H9 (cell line): ENCODE measurements at regions not wholly inside any gene's neighbourhood (a gene's known extent, or its start where the extent isn't known, plus 50 kb on each side); places are given as distances from the start of the nearest gene placed in this dataset.
A peak's percentile ranks its signal among the peaks of the same experiment; 100 is the strongest.

Source experiments
- DNase-seq: peaks from one replicate; pipeline ENCODE4 v3.0.0-alpha.2; 2017
- H2AFZ ChIP-seq: one replicate; pipeline ENCODE4 v1.6.1; 2013; ENCODE audit warnings: mild to moderate bottlenecking, low read length, control low read depth, moderate library complexity
- H2AK5ac ChIP-seq: 2 replicates; pipeline ENCODE4 v1.6.1; 2013; ENCODE audit warnings: low read length, control low read depth, mixed read lengths; ENCODE audit not compliant: insufficient read length
- H2BK120ac ChIP-seq: one replicate; pipeline ENCODE4 v1.6.1; 2013; ENCODE audit warnings: low read depth, mild to moderate bottlenecking, low read length, control low read depth, inconsistent platforms; ENCODE audit not compliant: poor library complexity, severe bottlenecking
- H2BK12ac ChIP-seq: 2 replicates; pipeline ENCODE4 v1.6.1; 2013; ENCODE audit warnings: low read length, control low read depth, mixed read lengths, low read depth; ENCODE audit not compliant: insufficient read length
- H2BK15ac ChIP-seq: 2 replicates; pipeline ENCODE4 v1.6.1; 2013; ENCODE audit warnings: low read depth, low read length, control low read depth
- H2BK20ac ChIP-seq: one replicate; pipeline ENCODE4 v1.6.1; 2013; ENCODE audit warnings: low read depth, mild to moderate bottlenecking, low read length, control low read depth, inconsistent platforms; ENCODE audit not compliant: poor library complexity, severe bottlenecking
- H2BK5ac ChIP-seq: 2 replicates; pipeline ENCODE4 v1.6.1; 2013; ENCODE audit warnings: low read length, control low read depth, mixed read lengths; ENCODE audit not compliant: insufficient read length
- H3K14ac ChIP-seq: 2 replicates; pipeline ENCODE4 v1.6.1; 2013; ENCODE audit warnings: low read length, control low read depth; ENCODE audit not compliant: insufficient read depth
- H3K18ac ChIP-seq: 2 replicates; pipeline ENCODE4 v1.6.1; 2013; ENCODE audit warnings: low read depth, mild to moderate bottlenecking, mixed read lengths, low read length, control low read depth; ENCODE audit not compliant: insufficient read length
- H3K23ac ChIP-seq: 2 replicates; pipeline ENCODE4 v1.6.1; 2013; ENCODE audit warnings: low read length, control low read depth, mixed read lengths, low read depth; ENCODE audit not compliant: insufficient read length
- H3K23me2 ChIP-seq: 2 replicates; pipeline ENCODE4 v1.6.1; 2013; ENCODE audit warnings: low read depth, mild to moderate bottlenecking, mixed read lengths, low read length, control low read depth; ENCODE audit not compliant: insufficient read length, poor library complexity, severe bottlenecking
- H3K27ac ChIP-seq: 2 replicates; pipeline ENCODE4 v1.5.1; 2013; ENCODE audit warnings: low read length, control low read depth, mixed read lengths, low read depth; ENCODE audit not compliant: insufficient read length
- H3K27me3 ChIP-seq: 2 replicates; pipeline ENCODE4 v1.6.1; 2013; ENCODE audit warnings: low read length, control low read depth, inconsistent platforms; ENCODE audit not compliant: insufficient read depth
- H3K4ac ChIP-seq: 2 replicates; pipeline ENCODE4 v1.6.1; 2013; ENCODE audit warnings: low read depth, mild to moderate bottlenecking, control low read depth, inconsistent platforms, low read length, moderate library complexity
- H3K4me1 ChIP-seq: 2 replicates; pipeline ENCODE4 v1.6.1; 2013; ENCODE audit warnings: low read length, control low read depth, inconsistent platforms; ENCODE audit not compliant: insufficient read depth
- H3K4me2 ChIP-seq: 2 replicates; pipeline ENCODE4 v1.6.1; 2013; ENCODE audit warnings: low read length, control low read depth, mixed read lengths; ENCODE audit not compliant: insufficient read length, insufficient read depth
- H3K56ac ChIP-seq: 2 replicates; pipeline ENCODE4 v1.6.1; 2013; ENCODE audit warnings: low read depth, mild to moderate bottlenecking, mixed read lengths, low read length, control low read depth; ENCODE audit not compliant: insufficient read length
- H3K79me1 ChIP-seq: 2 replicates; pipeline ENCODE4 v1.6.1; 2013; ENCODE audit warnings: low read depth, mild to moderate bottlenecking, moderate library complexity, low read length, control low read depth, inconsistent platforms; ENCODE audit not compliant: insufficient read depth, poor library complexity, severe bottlenecking
- H3K79me2 ChIP-seq: 2 replicates; pipeline ENCODE4 v1.6.1; 2013; ENCODE audit warnings: low read length, control low read depth, inconsistent platforms; ENCODE audit not compliant: insufficient read depth
- H3K9ac ChIP-seq: 2 replicates; pipeline ENCODE4 v1.6.1; 2013; ENCODE audit warnings: low read length, control low read depth, mixed read lengths; ENCODE audit not compliant: insufficient read length; ENCODE audit errors: extremely low read depth
- H3K9me3 ChIP-seq: one replicate; pipeline ENCODE4 v1.6.1; 2013; ENCODE audit warnings: low read depth, low read length, inconsistent platforms; ENCODE audit not compliant: control insufficient read depth
- H3T11ph ChIP-seq: one replicate; pipeline ENCODE4 v1.6.1; 2013; ENCODE audit warnings: mild to moderate bottlenecking, low read length, control low read depth, inconsistent platforms
- H4K20me1 ChIP-seq: one replicate; pipeline ENCODE4 v1.6.1; 2013; ENCODE audit not compliant: control insufficient read depth, insufficient read length, insufficient read depth
- H4K5ac ChIP-seq: 2 replicates; pipeline ENCODE4 v1.6.1; 2013; ENCODE audit warnings: low read depth, mild to moderate bottlenecking, mixed read lengths, low read length, control low read depth; ENCODE audit not compliant: insufficient read length
- H4K8ac ChIP-seq: replicated peaks from 2 replicates; pipeline ENCODE4 v1.6.1; 2013; ENCODE audit warnings: low read length, control low read depth, mixed read lengths, low read depth; ENCODE audit not compliant: insufficient read length
- H4K91ac ChIP-seq: 2 replicates; pipeline ENCODE4 v1.6.1; 2013; ENCODE audit warnings: low read depth, mild to moderate bottlenecking, moderate library complexity, mixed read lengths, low read length, control low read depth; ENCODE audit not compliant: insufficient read length
- H3K27ac Mint-ChIP-seq, 3 experiments: 2 replicates in 2 of 3; 3 replicates in 1 of 3; pipeline ENCODE4 v1.8.0; 2020 to 2021; ENCODE audit warnings: mixed read lengths in 3 of 3, mild to moderate bottlenecking in 1 of 3, moderate library complexity in 1 of 3
- H3K27me3 Mint-ChIP-seq: 2 replicates; pipeline ENCODE4 v1.8.0; 2021; ENCODE audit warnings: low read depth, mild to moderate bottlenecking, moderate library complexity, mixed read lengths
- H3K36me3 Mint-ChIP-seq, 3 experiments: 2 replicates in 2 of 3; 3 replicates in 1 of 3; pipeline ENCODE4 v1.8.0; 2020 to 2021; ENCODE audit warnings: low read depth in 3 of 3, mixed read lengths in 3 of 3; ENCODE audit not compliant: insufficient read depth in 1 of 3
- H3K4me1 Mint-ChIP-seq, 2 experiments: 2 replicates each; pipeline ENCODE4 v1.8.0; 2020; ENCODE audit warnings: mixed read lengths in 2 of 2
- H3K4me3 Mint-ChIP-seq, 2 experiments: 2 replicates in 1 of 2; 3 replicates in 1 of 2; pipeline ENCODE4 v1.8.0; 2020 to 2021; ENCODE audit warnings: mild to moderate bottlenecking in 2 of 2, mixed read lengths in 2 of 2, moderate library complexity in 1 of 2
- H3K9me3 Mint-ChIP-seq, 2 experiments: 2 replicates in 1 of 2; 3 replicates in 1 of 2; pipeline ENCODE4 v1.8.0; 2020; ENCODE audit warnings: mild to moderate bottlenecking in 2 of 2, mixed read lengths in 2 of 2, moderate library complexity in 1 of 2
- WGBS: extraction: QIAGEN DNeasy Blood & Tissue Kit; methylation state at CpG from one replicate; pipeline ENCODE4 v1.1.7; 2013; ENCODE audit warnings: missing lambda C conversion rate, low lambda C conversion rate, mixed read lengths; ENCODE audit not compliant: insufficient read length; ENCODE audit errors: extremely low coverage; 5-methylcytosine and 5-hydroxymethylcytosine counted together
- TF ChIP-seq, protein P1 (sequence below): fragments of 200-600 bp; sonication (generic); conservative IDR thresholded peaks from 3 replicates; pipeline ENCODE4 v1.8.0; 2021; ENCODE audit warnings: antibody characterized with exemption, mild to moderate bottlenecking

GRCh38 chr13:103515410-103515809, 449.2 kb upstream of the SLC10A2 start:
- Histone ChIP-seq H2AK5ac (no peak overlapping the region), H4K5ac (no peak overlapping the region), H3K4me2 (no peak overlapping the region), H2BK15ac (no peak overlapping the region), H3K56ac (no peak overlapping the region), H3K23ac (no peak overlapping the region), H2BK120ac (no peak overlapping the region), H3K79me1 (no peaks in the 10 kb centered on the region), H3K9me3 (no peaks in the 10 kb centered on the region), H3K4me1 (no peaks in the 10 kb centered on the region; the same call in 1 of the 2 replicates), H2BK12ac (no peak overlapping the region), H4K91ac (no peak overlapping the region), H3K23me2 (no peaks in the 10 kb centered on the region), H3K9ac (no peak overlapping the region), H3K14ac (no peak overlapping the region), H2AFZ (no peak overlapping the region), H4K20me1 (no peaks in the 10 kb centered on the region), H2BK20ac (no peak overlapping the region), H4K8ac (no peak overlapping the region), H3K18ac (no peak overlapping the region), H3K27ac (no peak overlapping the region), H3K27me3 (no peaks in the 10 kb centered on the region), H3K4ac (no peak overlapping the region), H3K79me2 (no peaks in the 10 kb centered on the region), H2BK5ac (no peak overlapping the region), H3T11ph (no peak overlapping the region)
- Mint-ChIP-seq H3K4me1 (peaks cover 14 to 15% of the 10 kb centered on the region in 2 experiments), H3K9me3 (no peaks in the 10 kb centered on the region), H3K27me3 (no peaks in the 10 kb centered on the region), H3K4me3 (no peak overlapping the region), H3K27ac (peak overlapping the region in 1 of 3 experiments; percentile 69; a peak in 2 of 7 replicates), H3K36me3 (no peaks in the 10 kb centered on the region)
- no peak for DNase-seq
- TF ChIP-seq, protein P1, sequence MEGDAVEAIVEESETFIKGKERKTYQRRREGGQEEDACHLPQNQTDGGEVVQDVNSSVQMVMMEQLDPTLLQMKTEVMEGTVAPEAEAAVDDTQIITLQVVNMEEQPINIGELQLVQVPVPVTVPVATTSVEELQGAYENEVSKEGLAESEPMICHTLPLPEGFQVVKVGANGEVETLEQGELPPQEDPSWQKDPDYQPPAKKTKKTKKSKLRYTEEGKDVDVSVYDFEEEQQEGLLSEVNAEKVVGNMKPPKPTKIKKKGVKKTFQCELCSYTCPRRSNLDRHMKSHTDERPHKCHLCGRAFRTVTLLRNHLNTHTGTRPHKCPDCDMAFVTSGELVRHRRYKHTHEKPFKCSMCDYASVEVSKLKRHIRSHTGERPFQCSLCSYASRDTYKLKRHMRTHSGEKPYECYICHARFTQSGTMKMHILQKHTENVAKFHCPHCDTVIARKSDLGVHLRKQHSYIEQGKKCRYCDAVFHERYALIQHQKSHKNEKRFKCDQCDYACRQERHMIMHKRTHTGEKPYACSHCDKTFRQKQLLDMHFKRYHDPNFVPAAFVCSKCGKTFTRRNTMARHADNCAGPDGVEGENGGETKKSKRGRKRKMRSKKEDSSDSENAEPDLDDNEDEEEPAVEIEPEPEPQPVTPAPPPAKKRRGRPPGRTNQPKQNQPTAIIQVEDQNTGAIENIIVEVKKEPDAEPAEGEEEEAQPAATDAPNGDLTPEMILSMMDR = no peak
- WGBS = no CpG with 5 or more reads among the region's 3 CpGs
